ENCODE measurements at regions not wholly inside any gene's neighbourhood (a gene's known extent, or its start where the extent isn't known, plus 50 kb on each side); places are given as distances from the start of the nearest gene placed in this dataset.

DNA sequence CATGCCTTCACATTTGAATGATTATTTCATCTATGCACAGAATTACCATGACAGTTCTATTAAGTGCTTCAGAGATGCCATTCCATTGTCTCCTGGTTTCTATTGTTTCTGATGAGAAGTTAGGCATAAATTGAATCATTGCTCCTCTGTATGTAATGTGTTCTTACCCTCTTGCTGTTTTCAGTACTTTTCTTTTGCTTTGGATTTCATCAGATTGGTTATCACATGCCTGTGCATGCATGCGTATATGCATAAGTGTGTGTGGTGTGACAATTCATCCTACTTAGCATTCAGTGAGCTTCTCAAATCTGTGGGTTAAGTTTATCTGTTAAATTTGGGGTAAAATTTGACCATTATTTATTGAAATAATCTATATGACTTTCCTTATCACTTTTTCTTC lies 263.3 kb upstream of the RND3 start:
- TF ChIP-seq EZH2 (IDR thresholded peaks at IDR 0.05; ENCODE audit: insufficient read depth, low read length): no peak
- TF ChIP-seq, protein P1, sequence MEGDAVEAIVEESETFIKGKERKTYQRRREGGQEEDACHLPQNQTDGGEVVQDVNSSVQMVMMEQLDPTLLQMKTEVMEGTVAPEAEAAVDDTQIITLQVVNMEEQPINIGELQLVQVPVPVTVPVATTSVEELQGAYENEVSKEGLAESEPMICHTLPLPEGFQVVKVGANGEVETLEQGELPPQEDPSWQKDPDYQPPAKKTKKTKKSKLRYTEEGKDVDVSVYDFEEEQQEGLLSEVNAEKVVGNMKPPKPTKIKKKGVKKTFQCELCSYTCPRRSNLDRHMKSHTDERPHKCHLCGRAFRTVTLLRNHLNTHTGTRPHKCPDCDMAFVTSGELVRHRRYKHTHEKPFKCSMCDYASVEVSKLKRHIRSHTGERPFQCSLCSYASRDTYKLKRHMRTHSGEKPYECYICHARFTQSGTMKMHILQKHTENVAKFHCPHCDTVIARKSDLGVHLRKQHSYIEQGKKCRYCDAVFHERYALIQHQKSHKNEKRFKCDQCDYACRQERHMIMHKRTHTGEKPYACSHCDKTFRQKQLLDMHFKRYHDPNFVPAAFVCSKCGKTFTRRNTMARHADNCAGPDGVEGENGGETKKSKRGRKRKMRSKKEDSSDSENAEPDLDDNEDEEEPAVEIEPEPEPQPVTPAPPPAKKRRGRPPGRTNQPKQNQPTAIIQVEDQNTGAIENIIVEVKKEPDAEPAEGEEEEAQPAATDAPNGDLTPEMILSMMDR (IDR thresholded peaks at IDR 0.05; ENCODE audit: insufficient read depth, low read depth, low read length): no peak

Data from astrocyte (in vitro differentiated cells and primary cell).